A673 (cell line): ENCODE measurements at regions not wholly inside any gene's neighbourhood (a gene's known extent, or its start where the extent isn't known, plus 50 kb on each side); places are given as distances from the start of the nearest gene placed in this dataset.

ENCODE experiments used
- CTCF ChIP-seq: fragments of 300-800, 200-600 bp; sonication (generic); conservative IDR thresholded peaks from 2 replicates; pipeline ENCODE4 v1.5.1; 2017; ENCODE audit warnings: low read depth, mild to moderate bottlenecking, antibody characterized with exemption, low read length, moderate library complexity, mixed read lengths
- EZH2 ChIP-seq: fragments of 200-600 bp; sonication (generic); IDR thresholded peaks from 2 replicates; pipeline ENCODE4 v1.6.1; 2017; ENCODE audit warnings: borderline replicate concordance, low read depth, mild to moderate bottlenecking, mixed read lengths, antibody characterized with exemption, low read length; ENCODE audit not compliant: poor library complexity, severe bottlenecking

- TF ChIP-seq CTCF (no peak), EZH2 (no peak)
Observed at GRCh38 chr9:21638104-21638503, 156.0 kb upstream of the IFNE start.
